ENCODE measurements at regions not wholly inside any gene's neighbourhood (a gene's known extent, or its start where the extent isn't known, plus 50 kb on each side); places are given as distances from the start of the nearest gene placed in this dataset.

DNA sequence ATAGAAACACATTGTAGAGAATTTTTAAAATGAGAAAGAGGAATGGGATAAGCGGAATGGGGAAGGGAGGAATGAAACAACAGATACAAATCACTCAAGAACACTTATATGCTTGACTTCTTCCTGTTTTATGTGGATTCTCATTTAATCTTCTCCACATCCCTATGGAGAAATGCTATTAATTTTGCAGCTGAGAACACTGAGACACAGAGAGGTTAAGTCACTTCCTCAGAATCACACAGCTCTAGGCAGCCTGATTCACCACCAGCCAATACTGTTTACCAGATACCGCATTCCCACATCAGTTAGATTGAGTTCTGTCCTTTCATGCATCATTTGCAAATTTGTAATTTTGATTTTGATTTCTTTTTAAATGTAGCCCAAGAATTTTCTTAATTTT lies 170.5 kb downstream of the SH2D4B start:
- H3K4me3 ChIP-seq (ENCODE audit: low read depth, low read length), result no peak overlapping the region
- TF ChIP-seq, protein P1, sequence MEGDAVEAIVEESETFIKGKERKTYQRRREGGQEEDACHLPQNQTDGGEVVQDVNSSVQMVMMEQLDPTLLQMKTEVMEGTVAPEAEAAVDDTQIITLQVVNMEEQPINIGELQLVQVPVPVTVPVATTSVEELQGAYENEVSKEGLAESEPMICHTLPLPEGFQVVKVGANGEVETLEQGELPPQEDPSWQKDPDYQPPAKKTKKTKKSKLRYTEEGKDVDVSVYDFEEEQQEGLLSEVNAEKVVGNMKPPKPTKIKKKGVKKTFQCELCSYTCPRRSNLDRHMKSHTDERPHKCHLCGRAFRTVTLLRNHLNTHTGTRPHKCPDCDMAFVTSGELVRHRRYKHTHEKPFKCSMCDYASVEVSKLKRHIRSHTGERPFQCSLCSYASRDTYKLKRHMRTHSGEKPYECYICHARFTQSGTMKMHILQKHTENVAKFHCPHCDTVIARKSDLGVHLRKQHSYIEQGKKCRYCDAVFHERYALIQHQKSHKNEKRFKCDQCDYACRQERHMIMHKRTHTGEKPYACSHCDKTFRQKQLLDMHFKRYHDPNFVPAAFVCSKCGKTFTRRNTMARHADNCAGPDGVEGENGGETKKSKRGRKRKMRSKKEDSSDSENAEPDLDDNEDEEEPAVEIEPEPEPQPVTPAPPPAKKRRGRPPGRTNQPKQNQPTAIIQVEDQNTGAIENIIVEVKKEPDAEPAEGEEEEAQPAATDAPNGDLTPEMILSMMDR (IDR thresholded peaks at IDR 0.05; ENCODE audit: low read depth, low read length), result no peak

DNA sequence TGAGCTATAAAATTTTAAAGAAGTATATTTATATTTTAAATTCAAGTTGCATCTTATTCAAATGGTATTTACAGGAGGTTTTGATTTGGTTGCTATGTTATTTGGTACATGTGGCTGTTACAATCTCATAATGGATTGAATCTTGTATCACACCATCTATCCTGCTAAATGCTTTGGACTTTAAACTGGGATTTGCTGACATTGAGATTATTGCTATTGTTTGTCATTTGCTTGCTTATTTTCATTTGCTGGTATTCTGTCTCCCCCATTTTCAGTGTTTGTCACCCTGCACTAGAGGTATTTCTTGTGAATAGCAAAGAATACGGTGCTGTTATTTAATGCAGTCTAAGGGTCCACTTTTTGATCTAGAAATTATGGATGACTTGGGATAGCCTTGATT lies 171.1 kb downstream of the SH2D4B start:
- TF ChIP-seq, protein P1 (IDR thresholded peaks at IDR 0.05; ENCODE audit: low read depth, low read length), result no peak
- no peak overlapping the region for H3K4me3 ChIP-seq (ENCODE audit: low read depth, low read length)

DNA sequence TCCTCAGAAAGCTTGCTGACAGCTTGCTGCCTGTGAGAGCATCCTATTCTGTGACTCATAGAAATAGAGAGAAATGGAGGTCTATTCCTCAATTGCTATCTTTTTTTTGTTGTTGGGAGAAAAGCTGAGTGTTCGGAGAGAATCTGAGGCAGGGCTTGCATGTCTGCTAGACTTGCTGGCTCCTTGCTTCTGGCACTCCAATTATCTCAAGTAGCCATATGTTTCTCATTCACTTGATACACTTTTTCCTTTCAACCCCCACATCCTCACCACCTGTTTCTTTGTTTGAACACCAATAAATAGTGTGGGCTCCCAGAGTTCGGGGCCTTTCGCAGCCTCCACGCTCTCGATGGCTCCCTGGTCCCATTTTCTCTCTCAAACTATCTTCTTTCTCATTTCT lies 172.2 kb downstream of the SH2D4B start:
- TF ChIP-seq, protein P1 (IDR thresholded peaks at IDR 0.05; ENCODE audit: low read depth, low read length), result no peak
- H3K4me3 ChIP-seq (ENCODE audit: low read depth, low read length), result no peak overlapping the region

DNA sequence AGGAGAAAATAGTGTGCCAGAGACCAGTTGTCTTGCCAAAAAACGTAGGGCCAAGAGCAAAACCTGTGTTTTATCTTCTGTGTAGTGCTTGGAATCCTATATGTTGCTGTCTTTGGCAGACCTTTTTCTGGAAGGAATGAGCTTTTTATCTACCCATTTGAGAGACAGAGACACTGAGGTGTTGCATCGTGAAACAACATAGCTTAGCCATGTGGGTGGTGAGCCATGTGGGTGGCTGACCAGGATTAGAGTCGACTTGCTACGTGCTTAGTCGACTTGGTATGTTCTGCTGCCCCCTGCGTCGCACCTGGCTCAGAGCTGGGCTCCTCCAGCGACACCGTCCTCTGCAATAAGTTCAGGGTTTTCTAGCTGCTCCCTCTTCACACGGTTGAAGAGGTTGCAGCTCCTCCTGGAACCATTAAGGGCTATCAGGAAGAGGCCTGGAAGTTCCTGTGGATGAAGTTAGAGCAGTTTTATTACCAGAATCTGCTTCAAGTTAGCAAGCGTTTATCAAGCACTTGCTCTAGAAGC lies 175.8 kb downstream of the SH2D4B start:
- TF ChIP-seq, protein P1 (IDR thresholded peaks at IDR 0.05; ENCODE audit: low read depth, low read length), result no peak
- no peak overlapping the region for H3K4me3 ChIP-seq (ENCODE audit: low read depth, low read length)

DNA sequence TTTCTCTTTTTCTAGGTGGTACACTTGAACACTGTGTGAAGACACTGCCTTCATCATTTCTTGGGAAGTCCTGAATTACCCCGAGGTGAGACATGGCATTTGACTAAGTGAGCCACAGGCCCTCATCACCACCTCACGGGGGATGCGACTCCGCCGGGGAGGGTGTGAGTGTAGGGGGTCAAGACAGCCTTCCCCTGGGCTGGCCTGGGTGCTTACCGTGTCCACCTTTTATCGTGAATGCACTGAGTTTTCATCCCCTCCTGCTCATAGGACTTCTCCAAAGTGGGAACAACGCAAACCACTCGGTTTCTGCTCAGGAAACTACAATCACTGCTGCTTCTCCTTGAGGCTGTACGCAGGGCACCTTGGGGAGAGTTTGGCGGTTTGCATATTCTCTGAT lies 176.9 kb downstream of the SH2D4B start:
- TF ChIP-seq, protein P1 (IDR thresholded peaks at IDR 0.05; ENCODE audit: low read depth, low read length), result no peak
- no peak overlapping the region for H3K4me3 ChIP-seq (ENCODE audit: low read depth, low read length)

DNA sequence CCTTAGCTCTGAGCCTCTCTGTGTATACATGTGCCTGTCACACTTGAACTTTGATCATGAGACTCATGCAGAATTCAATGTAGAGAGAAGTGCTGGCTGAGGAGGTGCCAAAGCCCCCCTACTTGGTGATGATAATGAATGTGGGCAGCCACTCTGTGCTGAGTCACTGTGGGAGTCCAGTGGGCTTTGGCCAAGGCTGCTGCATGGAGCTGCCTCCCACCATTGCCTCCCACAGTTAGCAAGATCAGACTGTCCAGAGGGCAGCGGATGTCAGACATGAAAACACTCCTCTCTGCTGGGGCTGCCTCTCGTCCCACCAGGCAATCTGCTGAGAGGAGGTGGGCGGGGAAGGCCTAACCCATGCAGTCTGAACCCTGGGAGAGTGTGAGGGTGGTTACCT lies 180.3 kb downstream of the SH2D4B start:
- TF ChIP-seq, protein P1 (IDR thresholded peaks at IDR 0.05; ENCODE audit: low read depth, low read length), result no peak
- H3K4me3 ChIP-seq (ENCODE audit: low read depth, low read length), result no peak overlapping the region

GRCh38 chr10:80719935-80720334 lies 182.2 kb downstream of the SH2D4B start:
- TF ChIP-seq, protein P1 (IDR thresholded peaks at IDR 0.05; ENCODE audit: low read depth, low read length), result no peak
- no peak overlapping the region for H3K4me3 ChIP-seq (ENCODE audit: low read depth, low read length)

Data from WI38 (cell line).